Activated CD4-positive, alpha-beta memory T cell treated with anti-CD3 and anti-CD28 coated beads, Interleukin-2, amount 10 ng/mL, durations not matched to agents 7 days and 5 days (primary cell): ENCODE measurements at regions not wholly inside any gene's neighbourhood (a gene's known extent, or its start where the extent isn't known, plus 50 kb on each side); places are given as distances from the start of the nearest gene placed in this dataset.
"Not testable (repeated sequence)": the region's sequence is repeated elsewhere in the genome, so short reads cannot be mapped to it uniquely, and the experiment has no call there.

Experiments
- CTCF ChIA-PET: fragments of 350-600 bp; sonication (Branson Sonifier 250); formaldehyde crosslinking; loops from one replicate; lab custom pipeline; 2021; ENCODE audit warnings: antibody characterized with exemption, inconsistent platforms; lab: Charles Lee
- POLR2A ChIA-PET: fragments of 350-600 bp; sonication (Branson Sonifier 250); formaldehyde crosslinking; loops from one replicate; lab custom pipeline; 2021; ENCODE audit warnings: antibody characterized with exemption; lab: Charles Lee
- DNase-seq: peaks from one replicate; pipeline ENCODE4 v3.0.0-alpha.2; 2020
- H3K27ac Mint-ChIP-seq: one replicate; pipeline ENCODE4 v1.8.0; 2021; ENCODE audit warnings: mild to moderate bottlenecking, mixed read lengths
- H3K27me3 Mint-ChIP-seq: one replicate; pipeline ENCODE4 v1.8.0; 2021; ENCODE audit warnings: mixed read lengths
- H3K36me3 Mint-ChIP-seq: one replicate; pipeline ENCODE4 v1.8.0; 2021; ENCODE audit warnings: low read depth, mixed read lengths
- H3K4me1 Mint-ChIP-seq: one replicate; pipeline ENCODE4 v1.8.0; 2021; ENCODE audit warnings: mixed read lengths
- H3K4me3 Mint-ChIP-seq: one replicate; pipeline ENCODE4 v1.8.0; 2021; ENCODE audit warnings: mild to moderate bottlenecking, mixed read lengths
- H3K9me3 Mint-ChIP-seq: one replicate; pipeline ENCODE4 v1.8.0; 2021; ENCODE audit warnings: mixed read lengths

- no peaks in the 10 kb centered on the region for H3K36me3 Mint-ChIP-seq
- no peaks in the 10 kb centered on the region for H3K27me3 Mint-ChIP-seq
- ChIA-PET POLR2A (no interaction called here), CTCF (no interaction called here)
- H3K9me3 Mint-ChIP-seq = peaks cover 2% of the 10 kb centered on the region
- H3K4me3 Mint-ChIP-seq = no peak overlapping the region
- no peak for DNase-seq
- no peak overlapping the region for H3K27ac Mint-ChIP-seq
- H3K4me1 Mint-ChIP-seq = no peaks in the 10 kb centered on the region
Observed at GRCh38 chr9:78712903-78713613, 416.1 kb downstream of the PSAT1 start.

DNA sequence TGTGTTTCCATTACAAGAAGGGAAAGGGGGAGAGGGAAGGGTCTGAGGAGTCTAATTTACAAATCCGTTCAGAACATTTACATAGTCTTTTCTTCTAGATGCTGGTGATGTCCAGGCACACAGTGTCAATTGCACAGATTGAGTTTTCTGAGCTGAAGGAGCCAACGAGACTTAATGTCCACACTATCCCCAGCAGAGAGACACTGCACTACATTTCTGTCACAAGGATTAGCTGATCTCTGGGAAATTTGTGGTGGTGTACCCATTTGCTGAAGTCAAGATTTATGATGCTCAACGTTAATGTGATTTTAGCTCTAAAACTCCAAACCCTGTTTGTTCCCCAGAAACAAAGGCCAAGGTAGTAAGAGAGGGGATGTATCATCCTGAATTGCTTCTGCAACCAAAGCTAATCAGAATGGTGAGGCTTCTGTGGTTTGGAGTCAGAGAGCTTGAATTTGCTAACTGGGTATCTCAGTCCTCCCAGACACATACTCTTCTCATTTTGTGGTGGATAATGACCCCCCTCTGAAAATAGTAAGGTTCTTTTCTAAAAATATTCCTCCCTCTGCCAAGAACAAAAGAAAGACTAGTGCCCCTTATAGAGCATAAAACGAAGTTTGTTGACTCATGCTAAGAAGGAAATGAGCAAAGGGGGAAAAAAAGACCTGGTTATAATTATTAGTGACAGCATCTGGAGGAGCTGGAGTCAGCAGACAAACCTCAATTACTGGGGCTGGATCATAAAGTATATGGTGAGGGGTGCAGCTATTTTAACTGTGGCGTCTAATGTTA lies 416.9 kb downstream of the PSAT1 start:
- Mint-ChIP-seq H3K27ac (no peak overlapping the region), H3K4me3 (no peak overlapping the region), H3K4me1 (no peaks in the 10 kb centered on the region), H3K36me3 (no peaks in the 10 kb centered on the region), H3K9me3 (peaks cover 2% of the 10 kb centered on the region), H3K27me3 (no peaks in the 10 kb centered on the region)
- CTCF ChIA-PET = no interaction called here
- no peak for DNase-seq
- POLR2A ChIA-PET = no interaction called here

GRCh38 chr9:78714576-78714975 lies 417.7 kb downstream of the PSAT1 start:
- ChIA-PET POLR2A (no interaction called here), CTCF (no interaction called here)
- H3K36me3 Mint-ChIP-seq = no peaks in the 10 kb centered on the region
- H3K4me1 Mint-ChIP-seq = no peaks in the 10 kb centered on the region
- no peaks in the 10 kb centered on the region for H3K27me3 Mint-ChIP-seq
- no peak for DNase-seq
- no peak overlapping the region for H3K27ac Mint-ChIP-seq
- peaks cover 2% of the 10 kb centered on the region for H3K9me3 Mint-ChIP-seq
- no peak overlapping the region for H3K4me3 Mint-ChIP-seq

- H3K4me3 Mint-ChIP-seq, H3K36me3 Mint-ChIP-seq, POLR2A ChIA-PET, H3K4me1 Mint-ChIP-seq, CTCF ChIA-PET, H3K27ac Mint-ChIP-seq, H3K9me3 Mint-ChIP-seq, DNase-seq, H3K27me3 Mint-ChIP-seq: not testable (repeated sequence)
Observed at GRCh38 chr9:78719029-78719428, 422.1 kb downstream of the PSAT1 start.

- Mint-ChIP-seq H3K27ac (no peak overlapping the region), H3K4me1 (no peaks in the 10 kb centered on the region), H3K36me3 (no peaks in the 10 kb centered on the region), H3K27me3 (no peaks in the 10 kb centered on the region), H3K9me3 (peaks cover 3% of the 10 kb centered on the region), H3K4me3 (no peak overlapping the region)
- CTCF ChIA-PET = no interaction called here
- no peak for DNase-seq
- POLR2A ChIA-PET = no interaction called here
Observed at GRCh38 chr9:78724896-78725295, 428.0 kb downstream of the PSAT1 start.

GRCh38 chr9:78725503-78725902 lies 428.6 kb downstream of the PSAT1 start:
- Mint-ChIP-seq H3K4me3 (no peak overlapping the region), H3K36me3 (no peaks in the 10 kb centered on the region), H3K9me3 (peaks cover 3% of the 10 kb centered on the region), H3K4me1 (no peaks in the 10 kb centered on the region), H3K27me3 (no peaks in the 10 kb centered on the region), H3K27ac (no peak overlapping the region)
- POLR2A ChIA-PET = no interaction called here
- no peak for DNase-seq
- CTCF ChIA-PET = no interaction called here

- ChIA-PET CTCF (no interaction called here), POLR2A (no interaction called here)
- H3K36me3 Mint-ChIP-seq = no peaks in the 10 kb centered on the region
- H3K4me1 Mint-ChIP-seq = no peaks in the 10 kb centered on the region
- no peaks in the 10 kb centered on the region for H3K9me3 Mint-ChIP-seq
- no peak for DNase-seq
- no peak overlapping the region for H3K27ac Mint-ChIP-seq
- H3K4me3 Mint-ChIP-seq = no peak overlapping the region
- H3K27me3 Mint-ChIP-seq = no peaks in the 10 kb centered on the region
Observed at GRCh38 chr9:78745331-78745730, 448.4 kb downstream of the PSAT1 start.

DNA sequence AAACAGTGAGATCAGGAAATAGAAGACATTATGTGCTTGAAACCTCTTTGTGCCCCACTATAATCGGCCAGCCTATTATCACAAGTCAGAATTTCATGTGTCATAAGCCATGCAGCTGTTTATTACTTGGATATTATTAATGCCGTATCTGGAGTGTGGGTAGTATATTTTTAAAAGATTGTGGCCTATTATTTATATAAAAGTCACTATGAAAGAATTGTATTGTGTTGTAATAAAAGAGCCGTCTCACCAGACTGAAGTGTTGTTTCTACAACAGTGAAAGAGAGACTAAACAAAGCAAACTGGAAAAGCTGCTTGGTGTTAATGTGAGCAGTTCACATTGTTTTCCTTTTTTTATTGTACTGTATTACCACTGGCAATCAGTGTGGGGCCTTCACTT lies 449.1 kb downstream of the PSAT1 start:
- Mint-ChIP-seq H3K27me3 (no peaks in the 10 kb centered on the region), H3K4me3 (no peak overlapping the region)
- CTCF ChIA-PET = no interaction called here

DNA sequence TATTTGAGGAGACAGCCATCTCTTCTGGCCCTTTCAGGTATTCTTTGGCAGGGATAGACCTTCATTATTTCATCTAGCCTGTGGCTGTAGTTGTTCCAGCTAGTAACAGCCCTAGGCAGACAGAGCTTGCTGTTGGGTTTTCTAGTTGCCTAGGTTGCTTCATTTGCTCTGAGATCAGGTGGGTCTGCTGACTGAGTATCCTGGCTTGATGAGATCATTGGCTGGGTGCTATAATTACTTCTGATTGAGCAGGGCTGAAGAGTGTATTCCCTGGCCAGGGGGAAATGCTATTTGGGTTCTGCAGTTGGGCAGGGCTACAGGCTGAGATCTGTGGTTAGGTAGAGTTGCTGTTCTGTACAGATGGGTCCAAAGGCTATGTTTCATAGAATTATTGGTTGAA lies 456.1 kb downstream of the PSAT1 start:
- CTCF ChIA-PET = no interaction called here

More for the DNA sequence above, 449.1 kb downstream of the PSAT1 start:
- DNase-seq = no peak
- Mint-ChIP-seq H3K4me1 (no peaks in the 10 kb centered on the region), H3K36me3 (no peaks in the 10 kb centered on the region), H3K27ac (no peak overlapping the region), H3K9me3 (no peaks in the 10 kb centered on the region)
- POLR2A ChIA-PET = no interaction called here

DNA sequence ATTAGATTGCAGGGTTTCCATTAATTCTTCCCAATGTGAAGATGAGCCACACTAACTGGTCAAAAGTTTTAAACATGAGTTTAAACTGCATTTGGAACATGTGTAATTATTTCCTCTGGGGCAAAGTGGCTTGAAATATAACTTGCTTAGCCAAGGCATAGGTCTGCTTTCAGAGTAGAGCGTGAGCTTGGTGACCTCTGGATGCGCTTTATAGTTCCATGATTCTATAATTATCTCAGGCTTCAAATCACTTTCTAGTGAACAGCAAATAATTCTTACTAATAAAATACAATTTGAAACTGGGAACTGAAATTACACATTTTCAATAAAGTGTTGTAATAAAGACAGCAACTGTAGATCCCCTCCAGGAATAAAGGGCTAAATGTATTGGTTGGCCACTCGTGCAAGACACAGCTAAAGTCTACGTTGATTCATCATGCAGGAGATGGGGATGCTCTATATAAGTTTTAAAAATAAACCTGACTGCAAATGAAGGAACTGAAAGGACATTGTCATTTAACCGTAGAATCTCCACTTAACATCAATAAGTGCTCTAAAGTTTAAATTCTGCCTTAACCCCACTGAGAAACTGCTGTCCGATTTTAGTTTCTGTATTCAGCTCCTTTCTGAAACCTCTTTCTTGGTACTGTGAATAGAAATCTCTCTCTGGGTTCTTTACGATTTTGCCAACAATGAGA lies 460.0 kb downstream of the PSAT1 start:
- H3K4me1 Mint-ChIP-seq = no peaks in the 10 kb centered on the region
- no peaks in the 10 kb centered on the region for H3K27me3 Mint-ChIP-seq
- CTCF ChIA-PET = no interaction called here
- H3K27ac Mint-ChIP-seq = no peak overlapping the region
- H3K36me3 Mint-ChIP-seq = no peaks in the 10 kb centered on the region
- DNase-seq = no peak
- H3K4me3 Mint-ChIP-seq = no peak overlapping the region
- POLR2A ChIA-PET = no interaction called here
- H3K9me3 Mint-ChIP-seq = no peaks in the 10 kb centered on the region

More for the DNA sequence above, 456.1 kb downstream of the PSAT1 start:
- Mint-ChIP-seq H3K36me3 (no peaks in the 10 kb centered on the region), H3K9me3 (no peaks in the 10 kb centered on the region), H3K27ac (no peak overlapping the region), H3K4me1 (no peaks in the 10 kb centered on the region), H3K4me3 (no peak overlapping the region), H3K27me3 (no peaks in the 10 kb centered on the region)
- POLR2A ChIA-PET = no interaction called here
- DNase-seq = no peak

GRCh38 chr9:78763424-78763823 lies 466.5 kb downstream of the PSAT1 start:
- DNase-seq = no peak
- POLR2A ChIA-PET = no interaction called here
- CTCF ChIA-PET = no interaction called here
- no peaks in the 10 kb centered on the region for H3K4me1 Mint-ChIP-seq
- no peak overlapping the region for H3K27ac Mint-ChIP-seq
- H3K9me3 Mint-ChIP-seq = no peaks in the 10 kb centered on the region
- H3K27me3 Mint-ChIP-seq = no peaks in the 10 kb centered on the region
- no peaks in the 10 kb centered on the region for H3K36me3 Mint-ChIP-seq
- no peak overlapping the region for H3K4me3 Mint-ChIP-seq

DNA sequence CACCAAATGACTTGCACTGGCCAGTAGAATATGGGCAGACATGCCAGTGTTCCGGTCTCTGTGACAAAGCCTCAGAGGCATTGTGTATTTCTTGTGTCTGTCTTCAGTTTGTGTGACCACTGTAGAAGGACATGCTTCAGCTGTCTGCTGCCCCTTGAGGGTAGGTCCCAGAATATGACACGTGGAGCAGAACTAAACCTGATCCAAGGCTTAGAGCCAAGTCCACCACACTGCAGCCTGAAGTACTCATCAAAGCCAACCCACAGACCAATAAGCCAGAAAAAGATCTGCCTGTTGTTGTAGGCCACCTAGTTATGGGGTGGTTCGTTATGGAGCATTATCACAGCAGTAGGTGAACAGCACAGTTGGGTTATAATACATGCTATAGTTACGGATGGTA lies 468.9 kb downstream of the PSAT1 start:
- POLR2A ChIA-PET = no interaction called here
- H3K27ac Mint-ChIP-seq = no peak overlapping the region
- H3K4me3 Mint-ChIP-seq = no peak overlapping the region
- DNase-seq = no peak
- H3K9me3 Mint-ChIP-seq = no peaks in the 10 kb centered on the region
- no peaks in the 10 kb centered on the region for H3K27me3 Mint-ChIP-seq
- no peaks in the 10 kb centered on the region for H3K36me3 Mint-ChIP-seq
- no peaks in the 10 kb centered on the region for H3K4me1 Mint-ChIP-seq
- CTCF ChIA-PET = no interaction called here

GRCh38 chr9:78767490-78767889 lies 470.6 kb downstream of the PSAT1 start:
- no peak for DNase-seq
- H3K4me3 Mint-ChIP-seq = no peak overlapping the region
- ChIA-PET POLR2A (no interaction called here), CTCF (no interaction called here)
- no peak overlapping the region for H3K27ac Mint-ChIP-seq
- no peaks in the 10 kb centered on the region for H3K9me3 Mint-ChIP-seq
- H3K36me3 Mint-ChIP-seq = no peaks in the 10 kb centered on the region
- no peaks in the 10 kb centered on the region for H3K4me1 Mint-ChIP-seq
- H3K27me3 Mint-ChIP-seq = no peaks in the 10 kb centered on the region
